SK-N-SH treated with all-trans-retinoic acid at 6 μM for 48 hours (cell line): ENCODE measurements at regions not wholly inside any gene's neighbourhood (a gene's known extent, or its start where the extent isn't known, plus 50 kb on each side); places are given as distances from the start of the nearest gene placed in this dataset.

Experiments used
- ATAC-seq: fragments of 200-7000 bp; cut with Tn5 transposase; 3 replicates; pipeline ENCODE4 v1.9.1; 2020; ENCODE audit warnings: mild to moderate bottlenecking, moderate library complexity
- ARNTL ChIP-seq: fragments of 450-650 bp; formaldehyde crosslinking; IDR thresholded peaks from 2 replicates; pipeline ENCODE4 v1.5.0; 2020; ENCODE audit warnings: low read depth, mild to moderate bottlenecking, moderate library complexity, borderline replicate concordance
- BACH2 ChIP-seq: fragments of 250-450 bp; sonication (Bioruptor Pico); IDR thresholded peaks from 2 replicates; pipeline ENCODE4 v1.9.0; 2021; ENCODE audit warnings: mild to moderate bottlenecking, borderline replicate concordance
- CSDC2 ChIP-seq: fragments of 250-450 bp; sonication (Bioruptor Pico); IDR thresholded peaks from 2 replicates; pipeline ENCODE4 v1.5.0; 2020; ENCODE audit warnings: mild to moderate bottlenecking, moderate library complexity
- CSRNP3 ChIP-seq: fragments of 250-450 bp; sonication (Bioruptor Pico); IDR thresholded peaks from 2 replicates; pipeline ENCODE4 v1.5.1; 2021; ENCODE audit warnings: mild to moderate bottlenecking, moderate library complexity
- GLIS3 ChIP-seq: fragments of 250-450 bp; sonication (Bioruptor Pico); IDR thresholded peaks from 2 replicates; pipeline ENCODE4 v1.5.0; 2020; ENCODE audit warnings: mild to moderate bottlenecking, moderate library complexity
- OSR1 ChIP-seq: fragments of 250-450 bp; sonication (Bioruptor Pico); IDR thresholded peaks from 2 replicates; pipeline ENCODE4 v1.8.0; 2022; ENCODE audit warnings: moderate library complexity, mild to moderate bottlenecking, inconsistent platforms
- PATZ1 ChIP-seq: fragments of 250-450 bp; sonication (Bioruptor Pico); IDR thresholded peaks from 2 replicates; pipeline ENCODE4 v1.8.0; 2020; ENCODE audit warnings: mild to moderate bottlenecking, moderate library complexity, borderline replicate concordance
- PPARA ChIP-seq: fragments of 250-450 bp; sonication (Bioruptor Pico); IDR thresholded peaks from 2 replicates; pipeline ENCODE4 v1.5.0; 2020; ENCODE audit warnings: mild to moderate bottlenecking, borderline replicate concordance
- RARB ChIP-seq: fragments of 250-450 bp; sonication (Bioruptor Pico); IDR thresholded peaks from 2 replicates; pipeline ENCODE4 v1.8.0; 2021; ENCODE audit warnings: mild to moderate bottlenecking, moderate library complexity
- SNAI2 ChIP-seq: fragments of 250-450 bp; sonication (Bioruptor Pico); IDR thresholded peaks from 2 replicates; pipeline ENCODE4 v1.5.0; 2020; ENCODE audit warnings: mild to moderate bottlenecking, moderate library complexity
- TCF4 ChIP-seq: fragments of 250-450 bp; sonication (Bioruptor Pico); IDR thresholded peaks from 2 replicates; pipeline ENCODE4 v1.8.0; 2021; ENCODE audit warnings: mild to moderate bottlenecking, moderate library complexity, borderline replicate concordance
- TOX ChIP-seq: fragments of 250-450 bp; sonication (Bioruptor Pico); IDR thresholded peaks from 2 replicates; pipeline ENCODE4 v1.8.0; 2021; ENCODE audit warnings: mild to moderate bottlenecking, moderate library complexity, borderline replicate concordance
- ZC3H10 ChIP-seq: fragments of 250-450 bp; sonication (Bioruptor Pico); IDR thresholded peaks from 2 replicates; pipeline ENCODE4 v1.5.1; 2021; ENCODE audit warnings: mild to moderate bottlenecking, moderate library complexity
- ZFP3 ChIP-seq: fragments of 250-450 bp; sonication (Bioruptor Pico); IDR thresholded peaks from 2 replicates; pipeline ENCODE4 v1.5.0; 2020; ENCODE audit warnings: mild to moderate bottlenecking, moderate library complexity
- ZFP30 ChIP-seq: fragments of 450-650 bp; formaldehyde crosslinking; IDR thresholded peaks from 2 replicates; pipeline ENCODE4 v1.5.0; 2022; ENCODE audit warnings: mild to moderate bottlenecking, moderate library complexity
- ZNF70 ChIP-seq: fragments of 450-650 bp; formaldehyde crosslinking; IDR thresholded peaks from 2 replicates; pipeline ENCODE4 v1.5.0; 2020; ENCODE audit warnings: mild to moderate bottlenecking, moderate library complexity
- TF ChIP-seq, protein P1 (sequence below): fragments of 250-450 bp; sonication (Bioruptor Pico); IDR thresholded peaks from 2 replicates; pipeline ENCODE4 v1.5.0; 2020; ENCODE audit warnings: mild to moderate bottlenecking, moderate library complexity

DNA sequence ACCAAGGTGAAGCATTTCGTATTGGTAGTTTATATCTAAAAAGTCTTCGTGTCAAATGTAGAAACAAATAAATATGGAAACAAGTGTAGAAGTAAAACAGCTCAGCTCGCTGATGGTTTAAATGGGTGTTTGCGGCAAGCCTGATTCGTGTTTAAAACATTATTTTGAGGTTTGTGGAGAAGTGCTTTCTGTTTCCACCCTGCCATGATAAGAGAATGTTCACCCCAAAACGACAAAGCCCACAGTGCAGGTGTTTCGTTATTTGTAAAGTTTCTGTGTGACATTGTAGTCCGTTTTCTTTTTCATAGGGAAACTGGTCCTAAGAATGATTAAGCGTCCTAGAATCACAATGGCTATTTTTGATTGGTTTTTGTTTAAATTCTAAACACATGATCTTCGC, 316.2 kb upstream of the SHH start:
- TF ChIP-seq PPARA = no peak
- ATAC-seq = no peak

DNA sequence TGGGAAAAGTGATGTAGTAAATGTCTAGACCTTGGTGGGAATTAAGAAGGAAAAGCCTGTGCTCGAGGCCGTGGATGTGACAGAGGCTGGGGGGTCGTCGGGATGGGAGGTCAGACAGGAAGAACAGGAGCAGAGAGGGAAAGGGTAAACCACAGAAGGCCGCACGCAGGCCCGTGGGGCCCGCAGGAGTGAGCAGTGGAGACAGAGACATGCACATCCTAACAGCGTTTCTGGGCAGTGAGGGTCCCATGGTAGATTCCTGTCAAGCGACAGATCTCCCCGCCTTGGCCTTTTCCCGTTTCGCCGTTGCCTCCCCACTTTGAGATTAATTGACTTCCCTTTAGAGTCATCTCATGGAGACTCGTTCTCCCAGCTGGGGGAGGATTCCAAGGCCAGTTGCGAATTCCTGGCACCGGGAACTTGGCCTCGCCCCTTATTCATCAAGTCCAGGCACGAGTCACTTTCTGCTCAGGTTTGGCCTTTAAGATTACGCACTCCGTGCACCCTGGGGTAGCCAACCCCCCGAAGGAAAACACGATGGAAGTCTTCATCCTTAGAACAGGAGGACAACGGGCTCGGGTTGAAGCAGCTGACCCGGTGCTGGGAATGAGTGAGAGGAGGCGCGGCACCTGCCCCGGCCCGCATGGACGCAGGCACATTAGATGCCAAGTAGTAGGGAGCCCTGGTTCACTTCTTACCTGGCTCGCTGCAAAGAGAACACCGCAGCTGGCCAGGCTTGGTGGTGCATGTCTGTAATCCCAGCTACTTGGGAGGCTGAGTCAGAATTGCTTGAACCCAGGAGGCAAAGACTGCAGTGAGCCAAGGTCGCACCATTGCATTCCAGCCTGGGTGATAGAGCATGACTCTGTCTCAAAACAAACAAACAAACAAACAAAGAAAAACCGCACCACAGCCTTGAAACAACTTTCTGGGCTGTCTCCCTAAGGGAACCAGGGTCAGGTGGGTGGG, 315.2 kb upstream of the SHH start:
- TF ChIP-seq PPARA = no peak
- no peak for TF ChIP-seq ZNF70
- TF ChIP-seq ARNTL (CRISPR knock-in tag) = no peak
- TF ChIP-seq ZFP30 (CRISPR knock-in tag) = no peak
- TF ChIP-seq ZFP3 (CRISPR knock-in tag) = no peak
- no peak for TF ChIP-seq ZC3H10 (CRISPR knock-in tag)
- TF ChIP-seq RARB (CRISPR knock-in tag) = no peak
- TF ChIP-seq TOX (CRISPR knock-in tag) = no peak
- no peak for ATAC-seq

- no peak for TF ChIP-seq CSRNP3
- no peak for TF ChIP-seq CSDC2 (CRISPR knock-in tag)
- ATAC-seq = no peak
Measured at GRCh38 chr7:156125841-156126730, 313.8 kb upstream of the SHH start.

- TF ChIP-seq BACH2 (CRISPR knock-in tag) (no peak), ARNTL (CRISPR knock-in tag) (no peak), PPARA (no peak), RARB (CRISPR knock-in tag) (no peak), TCF4 (CRISPR knock-in tag) (no peak), OSR1 (CRISPR knock-in tag) (no peak), ZFP3 (CRISPR knock-in tag) (no peak)
- ATAC-seq = no peak
Measured at GRCh38 chr7:156124356-156124755, 312.1 kb upstream of the SHH start.

- TF ChIP-seq CSRNP3 (no peak), SNAI2 (CRISPR knock-in tag) (no peak), GLIS3 (CRISPR knock-in tag) (no peak), OSR1 (CRISPR knock-in tag) (no peak), TCF4 (CRISPR knock-in tag) (no peak), RARB (CRISPR knock-in tag) (no peak), TOX (CRISPR knock-in tag) (no peak), ZFP3 (CRISPR knock-in tag) (no peak), PATZ1 (CRISPR knock-in tag) (no peak), ZNF70 (no peak)
- TF ChIP-seq, protein P1, sequence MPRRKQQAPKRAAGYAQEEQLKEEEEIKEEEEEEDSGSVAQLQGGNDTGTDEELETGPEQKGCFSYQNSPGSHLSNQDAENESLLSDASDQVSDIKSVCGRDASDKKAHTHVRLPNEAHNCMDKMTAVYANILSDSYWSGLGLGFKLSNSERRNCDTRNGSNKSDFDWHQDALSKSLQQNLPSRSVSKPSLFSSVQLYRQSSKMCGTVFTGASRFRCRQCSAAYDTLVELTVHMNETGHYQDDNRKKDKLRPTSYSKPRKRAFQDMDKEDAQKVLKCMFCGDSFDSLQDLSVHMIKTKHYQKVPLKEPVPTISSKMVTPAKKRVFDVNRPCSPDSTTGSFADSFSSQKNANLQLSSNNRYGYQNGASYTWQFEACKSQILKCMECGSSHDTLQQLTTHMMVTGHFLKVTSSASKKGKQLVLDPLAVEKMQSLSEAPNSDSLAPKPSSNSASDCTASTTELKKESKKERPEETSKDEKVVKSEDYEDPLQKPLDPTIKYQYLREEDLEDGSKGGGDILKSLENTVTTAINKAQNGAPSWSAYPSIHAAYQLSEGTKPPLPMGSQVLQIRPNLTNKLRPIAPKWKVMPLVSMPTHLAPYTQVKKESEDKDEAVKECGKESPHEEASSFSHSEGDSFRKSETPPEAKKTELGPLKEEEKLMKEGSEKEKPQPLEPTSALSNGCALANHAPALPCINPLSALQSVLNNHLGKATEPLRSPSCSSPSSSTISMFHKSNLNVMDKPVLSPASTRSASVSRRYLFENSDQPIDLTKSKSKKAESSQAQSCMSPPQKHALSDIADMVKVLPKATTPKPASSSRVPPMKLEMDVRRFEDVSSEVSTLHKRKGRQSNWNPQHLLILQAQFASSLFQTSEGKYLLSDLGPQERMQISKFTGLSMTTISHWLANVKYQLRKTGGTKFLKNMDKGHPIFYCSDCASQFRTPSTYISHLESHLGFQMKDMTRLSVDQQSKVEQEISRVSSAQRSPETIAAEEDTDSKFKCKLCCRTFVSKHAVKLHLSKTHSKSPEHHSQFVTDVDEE (CRISPR knock-in tag) = no peak
- ATAC-seq = no peak
Measured at GRCh38 chr7:156123362-156123761, 311.1 kb upstream of the SHH start.
